ENCODE measurements at regions not wholly inside any gene's neighbourhood (a gene's known extent, or its start where the extent isn't known, plus 50 kb on each side); places are given as distances from the start of the nearest gene placed in this dataset.
A peak's percentile ranks its signal among the peaks of the same experiment; 100 is the strongest.

- Histone ChIP-seq H3K27ac (ENCODE audit: low read length) (peak overlapping the region; percentile 66), H4K20me1 (ENCODE audit: insufficient read depth, low read depth, low read length) (no peaks in the 10 kb centered on the region), H3K79me2 (ENCODE audit: low read length) (no peaks in the 10 kb centered on the region), H3K4me3 (ENCODE audit: low read length) (peak overlapping the region; percentile 37), H3K9me2 (replicated peaks; ENCODE audit: insufficient read depth, low read length) (no peaks in the 10 kb centered on the region), H3K4me1 (ENCODE audit: low read length) (peaks cover 35% of the 10 kb centered on the region), H3K36me3 (ENCODE audit: insufficient read depth, low read length) (peaks cover 10% of the 10 kb centered on the region; the same call in 1 of the 2 replicates), H3K9me3 (ENCODE audit: low read length) (peaks cover 7% of the 10 kb centered on the region; the same call in 1 of the 2 replicates), H3K4me2 (ENCODE audit: low read depth, low read length, poor library complexity, severe bottlenecking) (peak overlapping the region; percentile 57), H3K27me3 (ENCODE audit: low read length) (no peaks in the 10 kb centered on the region), H2AFZ (ENCODE audit: low read length) (peak overlapping the region; percentile 36; the same call in 1 of the 2 replicates), H3K9ac (ENCODE audit: low read length) (peak overlapping the region; percentile 31)
- DNase-seq: no peak
Observed at GRCh38 chr1:58135821-58136321, 410.7 kb downstream of the OMA1 start.

- no peak overlapping the region for H3K4me3 ChIP-seq (ENCODE audit: low read length)
- no peaks in the 10 kb centered on the region for H3K9me2 ChIP-seq (replicated peaks; ENCODE audit: insufficient read depth, low read length)
- H3K36me3 ChIP-seq (ENCODE audit: insufficient read depth, low read length): peaks cover 10% of the 10 kb centered on the region; the same call in 1 of the 2 replicates
- H3K9ac ChIP-seq (ENCODE audit: low read length): no peak overlapping the region
- no peak for DNase-seq
- H3K9me3 ChIP-seq (ENCODE audit: low read length): peaks cover 7% of the 10 kb centered on the region; the same call in 1 of the 2 replicates
- H3K27me3 ChIP-seq (ENCODE audit: low read length): no peaks in the 10 kb centered on the region
- H3K4me2 ChIP-seq (ENCODE audit: low read depth, low read length, poor library complexity, severe bottlenecking): peak overlapping the region; percentile 39
- H3K27ac ChIP-seq (ENCODE audit: low read length): no peak overlapping the region
- H2AFZ ChIP-seq (ENCODE audit: low read length): peak overlapping the region; percentile 73; the same call in 1 of the 2 replicates
- peaks cover 35% of the 10 kb centered on the region for H3K4me1 ChIP-seq (ENCODE audit: low read length)
- H4K20me1 ChIP-seq (ENCODE audit: insufficient read depth, low read depth, low read length): no peaks in the 10 kb centered on the region
- no peaks in the 10 kb centered on the region for H3K79me2 ChIP-seq (ENCODE audit: low read length)
Observed at GRCh38 chr1:58133562-58133961, 413.0 kb downstream of the OMA1 start.

DNA sequence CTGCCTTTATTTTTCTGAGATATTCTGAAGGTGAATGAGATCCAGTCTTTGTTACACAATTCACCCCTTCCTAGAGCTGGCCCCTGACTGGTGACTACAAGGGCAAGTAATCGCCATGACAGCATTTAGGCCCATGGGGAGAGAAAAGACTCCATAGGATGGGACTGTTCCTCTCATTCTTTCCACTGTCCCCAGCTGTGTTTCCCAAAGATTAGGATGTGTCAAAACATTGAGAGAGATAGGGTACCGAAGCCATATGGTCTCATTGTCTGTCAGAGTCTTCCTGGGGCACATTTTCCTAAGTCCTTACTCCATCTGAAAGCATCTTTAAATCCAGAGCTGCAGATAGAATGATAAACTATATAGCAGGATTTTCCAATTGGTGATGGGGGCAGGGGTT is 423.5 kb downstream of the OMA1 start:
- no peak overlapping the region for H2AFZ ChIP-seq (ENCODE audit: low read length)
- no peaks in the 10 kb centered on the region for H3K9me3 ChIP-seq (ENCODE audit: low read length)
- no peaks in the 10 kb centered on the region for H3K9me2 ChIP-seq (replicated peaks; ENCODE audit: insufficient read depth, low read length)
- H3K36me3 ChIP-seq (ENCODE audit: insufficient read depth, low read length): no peaks in the 10 kb centered on the region
- no peak for DNase-seq
- no peaks in the 10 kb centered on the region for H3K79me2 ChIP-seq (ENCODE audit: low read length)
- H3K27me3 ChIP-seq (ENCODE audit: low read length): no peaks in the 10 kb centered on the region
- no peak overlapping the region for H3K4me2 ChIP-seq (ENCODE audit: low read depth, low read length, poor library complexity, severe bottlenecking)
- no peaks in the 10 kb centered on the region for H4K20me1 ChIP-seq (ENCODE audit: insufficient read depth, low read depth, low read length)
- no peak overlapping the region for H3K4me3 ChIP-seq (ENCODE audit: low read length)
- no peak overlapping the region for H3K9ac ChIP-seq (ENCODE audit: low read length)
- no peak overlapping the region for H3K27ac ChIP-seq (ENCODE audit: low read length)
- H3K4me1 ChIP-seq (ENCODE audit: low read length): no peaks in the 10 kb centered on the region; the same call in 1 of the 2 replicates

DNA sequence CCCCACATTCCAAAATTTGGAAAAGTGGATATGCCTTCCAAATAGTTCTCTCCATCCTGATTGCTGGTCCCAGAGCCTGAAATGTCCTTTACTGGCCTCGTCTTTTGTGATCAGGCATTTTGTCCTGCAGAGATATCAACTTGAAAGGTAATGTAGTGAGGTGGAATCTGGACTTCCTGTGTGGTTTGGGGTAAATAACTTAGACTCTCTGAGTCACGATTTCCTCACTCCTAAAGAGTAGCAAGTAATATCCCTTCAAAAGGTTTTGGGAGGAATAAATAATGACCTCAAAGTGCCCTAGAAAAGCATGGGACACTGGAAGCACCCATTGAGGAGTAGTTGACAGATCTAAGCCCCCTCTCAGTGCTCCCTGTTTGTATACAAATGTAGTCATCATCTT is 426.6 kb downstream of the OMA1 start:
- no peaks in the 10 kb centered on the region for H3K79me2 ChIP-seq (ENCODE audit: low read length)
- H3K9ac ChIP-seq (ENCODE audit: low read length): no peak overlapping the region
- no peak overlapping the region for H3K4me3 ChIP-seq (ENCODE audit: low read length)
- no peak for DNase-seq
- H4K20me1 ChIP-seq (ENCODE audit: insufficient read depth, low read depth, low read length): no peaks in the 10 kb centered on the region
- H3K9me3 ChIP-seq (ENCODE audit: low read length): no peaks in the 10 kb centered on the region
- no peaks in the 10 kb centered on the region for H3K36me3 ChIP-seq (ENCODE audit: insufficient read depth, low read length)
- H3K4me1 ChIP-seq (ENCODE audit: low read length): peaks cover 4% of the 10 kb centered on the region; the same call in 1 of the 2 replicates
- no peak overlapping the region for H3K27ac ChIP-seq (ENCODE audit: low read length)
- no peaks in the 10 kb centered on the region for H3K27me3 ChIP-seq (ENCODE audit: low read length)
- no peak overlapping the region for H2AFZ ChIP-seq (ENCODE audit: low read length)
- no peak overlapping the region for H3K4me2 ChIP-seq (ENCODE audit: low read depth, low read length, poor library complexity, severe bottlenecking)
- H3K9me2 ChIP-seq (replicated peaks; ENCODE audit: insufficient read depth, low read length): no peaks in the 10 kb centered on the region

GRCh38 chr1:58116284-58116683 is 430.2 kb downstream of the OMA1 start:
- Histone ChIP-seq H3K9me2 (replicated peaks; ENCODE audit: insufficient read depth, low read length) (no peaks in the 10 kb centered on the region), H3K9ac (ENCODE audit: low read length) (no peak overlapping the region), H3K4me1 (ENCODE audit: low read length) (peaks cover 4% of the 10 kb centered on the region; the same call in 1 of the 2 replicates), H4K20me1 (ENCODE audit: insufficient read depth, low read depth, low read length) (no peaks in the 10 kb centered on the region), H2AFZ (ENCODE audit: low read length) (no peak overlapping the region), H3K4me3 (ENCODE audit: low read length) (no peak overlapping the region), H3K27ac (ENCODE audit: low read length) (no peak overlapping the region), H3K27me3 (ENCODE audit: low read length) (no peaks in the 10 kb centered on the region), H3K36me3 (ENCODE audit: insufficient read depth, low read length) (no peaks in the 10 kb centered on the region), H3K9me3 (ENCODE audit: low read length) (no peaks in the 10 kb centered on the region), H3K79me2 (ENCODE audit: low read length) (no peaks in the 10 kb centered on the region), H3K4me2 (ENCODE audit: low read depth, low read length, poor library complexity, severe bottlenecking) (no peak overlapping the region)
- peak; percentile 31 for DNase-seq

DNA sequence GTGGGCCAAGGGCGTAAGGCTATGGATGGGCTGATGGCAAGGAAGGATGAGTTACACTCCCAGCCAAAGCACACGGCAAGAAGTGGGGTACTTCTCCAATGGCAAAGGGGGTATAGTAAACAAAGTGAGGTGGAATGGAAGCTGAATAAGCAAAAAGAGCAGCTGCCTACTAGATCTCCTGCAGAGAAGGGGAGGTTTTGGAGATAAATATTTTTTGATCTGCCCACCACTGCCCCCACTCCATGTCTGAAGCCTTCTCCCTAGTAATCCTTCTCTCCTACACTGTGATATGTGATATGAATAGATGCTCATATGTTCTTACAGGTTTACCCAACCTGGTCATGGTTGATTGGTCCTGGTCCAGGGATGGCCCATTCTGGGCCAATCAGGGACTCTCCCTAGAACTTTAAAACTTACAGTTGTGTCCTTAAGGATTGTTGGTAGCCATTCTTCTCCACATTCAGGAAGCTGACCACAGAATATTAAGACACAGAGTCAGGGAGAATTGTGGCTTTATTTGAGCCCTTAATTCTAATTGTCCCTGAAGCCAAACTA is 436.8 kb downstream of the OMA1 start:
- no peak for DNase-seq
- no peaks in the 10 kb centered on the region for H3K36me3 ChIP-seq (ENCODE audit: insufficient read depth, low read length)
- H4K20me1 ChIP-seq (ENCODE audit: insufficient read depth, low read depth, low read length): no peaks in the 10 kb centered on the region
- no peaks in the 10 kb centered on the region for H3K79me2 ChIP-seq (ENCODE audit: low read length)
- no peak overlapping the region for H3K4me2 ChIP-seq (ENCODE audit: low read depth, low read length, poor library complexity, severe bottlenecking)
- H3K4me3 ChIP-seq (ENCODE audit: low read length): no peak overlapping the region
- H3K27ac ChIP-seq (ENCODE audit: low read length): no peak overlapping the region
- no peak overlapping the region for H2AFZ ChIP-seq (ENCODE audit: low read length)
- H3K4me1 ChIP-seq (ENCODE audit: low read length): no peaks in the 10 kb centered on the region; the same call in 1 of the 2 replicates
- no peak overlapping the region for H3K9ac ChIP-seq (ENCODE audit: low read length)
- H3K9me3 ChIP-seq (ENCODE audit: low read length): no peaks in the 10 kb centered on the region
- H3K27me3 ChIP-seq (ENCODE audit: low read length): no peaks in the 10 kb centered on the region
- no peaks in the 10 kb centered on the region for H3K9me2 ChIP-seq (replicated peaks; ENCODE audit: insufficient read depth, low read length)

- Histone ChIP-seq H4K20me1 (ENCODE audit: insufficient read depth, low read depth, low read length) (no peaks in the 10 kb centered on the region), H3K79me2 (ENCODE audit: low read length) (no peaks in the 10 kb centered on the region)
Observed at GRCh38 chr1:58108783-58109182, 437.7 kb downstream of the OMA1 start.

GRCh38 chr1:58107943-58108342 is 438.6 kb downstream of the OMA1 start:
- Histone ChIP-seq H3K79me2 (ENCODE audit: low read length) (no peaks in the 10 kb centered on the region), H3K27ac (ENCODE audit: low read length) (no peak overlapping the region), H3K4me3 (ENCODE audit: low read length) (no peak overlapping the region), H3K27me3 (ENCODE audit: low read length) (no peaks in the 10 kb centered on the region), H3K9ac (ENCODE audit: low read length) (no peak overlapping the region), H3K9me3 (ENCODE audit: low read length) (no peaks in the 10 kb centered on the region), H3K36me3 (ENCODE audit: insufficient read depth, low read length) (no peaks in the 10 kb centered on the region), H3K4me1 (ENCODE audit: low read length) (no peaks in the 10 kb centered on the region; the same call in 1 of the 2 replicates), H4K20me1 (ENCODE audit: insufficient read depth, low read depth, low read length) (no peaks in the 10 kb centered on the region), H2AFZ (ENCODE audit: low read length) (no peak overlapping the region), H3K4me2 (ENCODE audit: low read depth, low read length, poor library complexity, severe bottlenecking) (no peak overlapping the region), H3K9me2 (replicated peaks; ENCODE audit: insufficient read depth, low read length) (no peaks in the 10 kb centered on the region)
- no peak for DNase-seq

More at GRCh38 chr1:58108783-58109182, 437.7 kb downstream of the OMA1 start:
- H3K27ac ChIP-seq (ENCODE audit: low read length): no peak overlapping the region
- no peak overlapping the region for H2AFZ ChIP-seq (ENCODE audit: low read length)
- no peak overlapping the region for H3K9ac ChIP-seq (ENCODE audit: low read length)
- no peaks in the 10 kb centered on the region for H3K9me2 ChIP-seq (replicated peaks; ENCODE audit: insufficient read depth, low read length)
- H3K4me2 ChIP-seq (ENCODE audit: low read depth, low read length, poor library complexity, severe bottlenecking): no peak overlapping the region
- H3K27me3 ChIP-seq (ENCODE audit: low read length): no peaks in the 10 kb centered on the region
- DNase-seq: no peak
- H3K36me3 ChIP-seq (ENCODE audit: insufficient read depth, low read length): no peaks in the 10 kb centered on the region
- no peaks in the 10 kb centered on the region; the same call in 1 of the 2 replicates for H3K4me1 ChIP-seq (ENCODE audit: low read length)
- no peak overlapping the region for H3K4me3 ChIP-seq (ENCODE audit: low read length)
- no peaks in the 10 kb centered on the region for H3K9me3 ChIP-seq (ENCODE audit: low read length)
